A549 (cell line): ENCODE measurements at regions not wholly inside any gene's neighbourhood (a gene's known extent, or its start where the extent isn't known, plus 50 kb on each side); places are given as distances from the start of the nearest gene placed in this dataset.

Source experiments
- ATAC-seq, 2 experiments: fragments of 200-7000 bp in 1 of 2; fragments of >200 bp in 1 of 2; cut with Nextera tagmentation in 1 of 2; cut with Tn5 transposase in 1 of 2; 3 replicates each; pipeline versions ENCODE4 v1.8.0 to v1.9.1; 2018 to 2020; ENCODE audit warnings: mild to moderate bottlenecking in 1 of 2, moderate library complexity in 1 of 2
- CTCF ChIA-PET: fragments of 300-600 bp; sonication (Branson Sonifier 250); formaldehyde crosslinking; extraction: SDS; loops from one replicate; lab custom pipeline; 2021; ENCODE audit warnings: antibody characterized with exemption, inconsistent platforms; lab: Yijun Ruan, JAX
- POLR2A ChIA-PET: fragments of 350-600 bp; formaldehyde crosslinking; extraction: SDS; loops from one replicate; lab custom pipeline; 2021; ENCODE audit warnings: antibody characterized with exemption, inconsistent platforms; lab: Yijun Ruan, JAX
- DNase-seq, 2 experiments: peaks; one replicate each; pipeline versions ENCODE4 v3.0.0 to v3.0.0-alpha.2; 2011 to 2016; ENCODE audit warnings: low read depth in 1 of 2, low spot score in 1 of 2
- FAIRE-seq: peaks from 2 replicates; lab custom pipeline; 2011; peaks lifted over from hg19 to GRCh38; lab: Jason Lieb, UNC
- H3K27ac ChIP-seq, 2 experiments: fragments of >200 bp; sonication (Bioruptor Twin); formaldehyde crosslinking; 3 replicates each; pipeline ENCODE4 v1.5.1; 2016 to 2017
- H3K4me1 ChIP-seq: fragments of >200 bp; sonication (Bioruptor Twin); formaldehyde crosslinking; 3 replicates; pipeline ENCODE4 v1.6.1; 2016
- H3K4me2 ChIP-seq: fragments of >200 bp; sonication (Bioruptor Twin); formaldehyde crosslinking; 3 replicates; pipeline ENCODE4 v1.6.1; 2016
- H3K4me3 ChIP-seq: fragments of >200 bp; sonication (Bioruptor Twin); formaldehyde crosslinking; 3 replicates; pipeline ENCODE4 v1.5.1; 2016
- H3K9me3 ChIP-seq: fragments of >200 bp; sonication (Bioruptor Twin); formaldehyde crosslinking; 3 replicates; pipeline ENCODE4 v1.6.1; 2016
- CBX2 ChIP-seq: fragments of 200-600 bp; sonication (generic); IDR thresholded peaks from 2 replicates; pipeline ENCODE4 v1.6.1; 2016; ENCODE audit warnings: low read depth, mild to moderate bottlenecking, borderline replicate concordance
- NPAS2 ChIP-seq: fragments of 250-450 bp; sonication (Bioruptor Pico); IDR thresholded peaks from 2 replicates; pipeline ENCODE4 v1.8.0; 2022; ENCODE audit warnings: mild to moderate bottlenecking, moderate library complexity, borderline replicate concordance
- POLR2AphosphoS2 ChIP-seq: conservative IDR thresholded peaks from 2 replicates; pipeline ENCODE4 v1.6.1; 2012; ENCODE audit warnings: low read length, improper control_type of control experiment, inconsistent platforms
- SMC3 ChIP-seq: fragments of >200 bp; sonication (Bioruptor Twin); formaldehyde crosslinking; IDR thresholded peaks from 3 replicates; pipeline ENCODE4 v1.6.1; 2018; ENCODE audit warnings: inconsistent platforms
- SREBF2 ChIP-seq: fragments of 450-650 bp; IDR thresholded peaks from 2 replicates; pipeline ENCODE4 v1.6.1; 2014; ENCODE audit warnings: mild to moderate bottlenecking, moderate library complexity
- ZNF302 ChIP-seq: fragments of 250-450 bp; sonication (Bioruptor Pico); IDR thresholded peaks from 2 replicates; pipeline ENCODE4 v1.9.0; 2021; ENCODE audit warnings: inconsistent platforms, mild to moderate bottlenecking, moderate library complexity
- WGBS: methylation state at CpG from one replicate; pipeline ENCODE4 v1.1.6; 2017; ENCODE audit errors: missing lambda C conversion rate; 5-methylcytosine and 5-hydroxymethylcytosine counted together
- TF ChIP-seq, protein P1 (sequence below): fragments of >200 bp; sonication (Bioruptor Twin); formaldehyde crosslinking; IDR thresholded peaks from 2 replicates; pipeline ENCODE4 v1.6.1; 2016

DNA sequence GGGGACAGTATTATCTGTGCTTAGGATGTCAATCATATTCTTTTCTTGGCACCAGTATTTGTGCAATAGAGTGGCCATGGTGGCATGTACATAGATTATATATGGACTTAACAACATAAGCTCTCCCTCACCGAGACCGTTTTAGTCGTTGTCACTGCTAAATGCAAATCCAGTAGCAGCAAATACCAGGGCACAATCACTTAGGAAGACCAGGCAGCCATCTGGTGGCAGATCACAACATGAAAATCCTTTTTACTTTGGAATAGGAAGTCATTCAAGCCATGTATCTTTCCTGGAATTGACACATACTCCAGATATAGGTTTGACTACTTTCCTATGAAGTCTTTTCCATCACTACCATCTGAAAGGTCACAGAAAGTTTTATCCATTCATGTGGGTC lies 53.2 kb upstream of the C1orf87 start:
- H3K4me2 ChIP-seq: no peak overlapping the region
- no peak for ATAC-seq
- H3K4me1 ChIP-seq: no peaks in the 10 kb centered on the region
- no peak for FAIRE-seq
- H3K4me3 ChIP-seq: no peak overlapping the region
- no peak overlapping the region for H3K27ac ChIP-seq
- ChIA-PET POLR2A (no interaction called here), CTCF (no interaction called here)
- peak in 1 of 2 experiments; percentile 7 for DNase-seq
- no peaks in the 10 kb centered on the region for H3K9me3 ChIP-seq
- WGBS: 14% methylated on average over 3 of the region's 3 CpGs
- TF ChIP-seq ZNF302: no peak
- TF ChIP-seq NPAS2 (CRISPR knock-in tag): no peak
- TF ChIP-seq SREBF2: no peak
- TF ChIP-seq POLR2AphosphoS2: no peak
- no peak for TF ChIP-seq CBX2
- TF ChIP-seq, protein P1, sequence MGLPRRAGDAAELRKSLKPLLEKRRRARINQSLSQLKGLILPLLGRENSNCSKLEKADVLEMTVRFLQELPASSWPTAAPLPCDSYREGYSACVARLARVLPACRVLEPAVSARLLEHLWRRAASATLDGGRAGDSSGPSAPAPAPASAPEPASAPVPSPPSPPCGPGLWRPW: no peak
- no peak for TF ChIP-seq SMC3
